Tibial nerve (tissue), 4 donors: ENCODE measurements at regions not wholly inside any gene's neighbourhood (a gene's known extent, or its start where the extent isn't known, plus 50 kb on each side); places are given as distances from the start of the nearest gene placed in this dataset.

Experiments used
- DNase-seq, 2 donors: peaks; one replicate each; pipeline ENCODE4 v3.0.0-alpha.2; 2019; ENCODE audit warnings: low spot score in 2 of 2
- H3K27ac ChIP-seq, 4 donors: fragments of 200-600 bp; sonication (generic) in 3 of 4; one replicate each; pipeline ENCODE4 v1.5.1; 2017 to 2019; ENCODE audit warnings: mild to moderate bottlenecking in 1 of 4
- H3K27me3 ChIP-seq, 2 donors: fragments of 200-600 bp; sonication (generic) in 1 of 2; one replicate each; pipeline versions ENCODE4 v1.5.1 to v1.6.0; 2017 to 2019
- H3K36me3 ChIP-seq, 3 donors: fragments of 200-600 bp; sonication (generic); one replicate each; pipeline ENCODE4 v1.5.1; 2018 to 2019
- H3K4me1 ChIP-seq, 4 donors: fragments of 200-600 bp; sonication (generic) in 3 of 4; one replicate each; pipeline ENCODE4 v1.5.1; 2017 to 2019
- H3K4me3 ChIP-seq, 4 donors: fragments of 200-600 bp; sonication (generic) in 3 of 4; one replicate each; pipeline ENCODE4 v1.5.1; 2017 to 2019; ENCODE audit warnings: mild to moderate bottlenecking in 1 of 4, moderate library complexity in 1 of 4
- H3K9me3 ChIP-seq, 4 donors: fragments of 200-600 bp; sonication (generic) in 3 of 4; one replicate each; pipeline ENCODE4 v1.5.1; 2017 to 2019
- CTCF ChIP-seq, 5 experiments: fragments of 200-600 bp in 3 of 5; fragments of 450-650 bp in 2 of 5; sonication (generic) in 3 of 5; IDR thresholded peaks; one replicate each; pipeline ENCODE4 v1.5.1; 2016 to 2019; ENCODE audit warnings: antibody characterized with exemption in 5 of 5, mild to moderate bottlenecking in 3 of 5, moderate library complexity in 2 of 5
- EP300 ChIP-seq, 2 donors: sonication (generic); formaldehyde crosslinking; IDR thresholded peaks; one replicate each; pipeline ENCODE4 v1.6.1; 2017; ENCODE audit warnings: antibody characterized with exemption in 2 of 2, mild to moderate bottlenecking in 1 of 2
- POLR2A ChIP-seq, 2 donors: fragments of 450-650 bp; IDR thresholded peaks; one replicate each; pipeline ENCODE4 v1.6.1; 2017; ENCODE audit warnings: antibody characterized with exemption in 2 of 2, mild to moderate bottlenecking in 2 of 2, moderate library complexity in 2 of 2
- WGBS, 2 donors: methylation state at CpG; one replicate each; pipeline ENCODE4 v1.1.5; 2018; 5-methylcytosine and 5-hydroxymethylcytosine counted together

GRCh38 chr9:30301271-30301963, 2083.0 kb upstream of the ACO1 start:
- H3K27me3 ChIP-seq, result no peaks in the 10 kb centered on the region
- no peaks in the 10 kb centered on the region for H3K4me1 ChIP-seq
- no peak for TF ChIP-seq EP300 (IDR thresholded peaks at IDR 0.05)
- TF ChIP-seq POLR2A (IDR thresholded peaks at IDR 0.05), result no peak
- TF ChIP-seq CTCF (IDR thresholded peaks at IDR 0.05), result no peak
- no peaks in the 10 kb centered on the region for H3K36me3 ChIP-seq
- no peak overlapping the region for H3K27ac ChIP-seq
- peak in 1 of 2 donors; percentile 50 for DNase-seq
- WGBS, 2 donors, result 49 to 54% methylated on average over 5 of the region's 5 CpGs
- H3K9me3 ChIP-seq, result no peaks in the 10 kb centered on the region
- H3K4me3 ChIP-seq, result no peak overlapping the region

DNA sequence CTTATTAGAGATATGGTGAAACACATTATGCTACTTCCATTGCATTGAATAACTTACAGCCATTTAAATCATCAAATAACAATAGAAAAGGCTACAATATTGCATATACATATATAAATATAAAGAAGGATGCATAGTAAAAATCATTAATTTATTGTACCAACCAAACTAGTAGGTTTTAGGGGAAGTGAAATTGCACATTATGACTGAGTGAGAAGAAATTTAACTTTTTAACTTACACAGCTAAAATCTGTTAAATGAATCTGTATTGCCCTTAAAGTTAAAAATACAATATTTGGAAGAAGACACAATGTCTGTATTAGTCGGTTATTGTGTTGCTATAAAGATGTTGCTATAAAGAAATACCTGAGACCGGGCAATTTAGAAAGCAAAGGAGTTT, 2073.7 kb upstream of the ACO1 start:
- peaks cover 0 to 6% (median 1%) of the 10 kb centered on the region in 4 donors for H3K9me3 ChIP-seq
- H3K4me1 ChIP-seq, result no peaks in the 10 kb centered on the region
- H3K36me3 ChIP-seq, result no peaks in the 10 kb centered on the region
- 89 to 92% methylated on average over 2 of the region's 2 CpGs for WGBS, 2 donors
- no peak for TF ChIP-seq POLR2A (IDR thresholded peaks at IDR 0.05)
- TF ChIP-seq CTCF (IDR thresholded peaks at IDR 0.05), result no peak
- TF ChIP-seq EP300 (IDR thresholded peaks at IDR 0.05), result no peak
- H3K4me3 ChIP-seq, result no peak overlapping the region
- no peak for DNase-seq
- no peak overlapping the region for H3K27ac ChIP-seq
- H3K27me3 ChIP-seq, result no peaks in the 10 kb centered on the region

DNA sequence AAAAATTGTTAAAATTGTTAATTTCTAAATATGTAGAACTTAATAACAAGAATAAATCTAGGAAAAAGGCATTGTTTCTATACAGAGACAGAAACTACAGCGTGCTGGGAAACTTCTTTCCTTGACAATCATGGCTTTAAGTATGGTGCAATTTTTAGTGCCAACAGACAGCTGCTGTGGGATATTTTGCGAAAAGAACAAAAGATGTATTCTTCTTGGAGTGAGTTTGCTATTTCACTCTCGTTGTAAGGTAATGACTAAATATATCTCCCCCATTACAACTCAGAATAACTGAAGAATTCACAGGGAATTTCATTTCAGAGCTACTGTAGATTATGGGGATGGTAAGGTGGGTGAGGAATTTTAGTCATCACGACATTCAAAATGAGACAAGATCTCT, 2055.0 kb upstream of the ACO1 start:
- Histone ChIP-seq H3K4me3 (no peak overlapping the region), H3K27ac (no peak overlapping the region), H3K27me3 (no peaks in the 10 kb centered on the region), H3K36me3 (no peaks in the 10 kb centered on the region), H3K9me3 (no peaks in the 10 kb centered on the region), H3K4me1 (no peaks in the 10 kb centered on the region)
- TF ChIP-seq EP300 (IDR thresholded peaks at IDR 0.05) (no peak), POLR2A (IDR thresholded peaks at IDR 0.05) (no peak), CTCF (IDR thresholded peaks at IDR 0.05) (no peak)
- whole genome bisulfite sequencing, 2 donors, result 34 to 40% methylated on average over 4 of the region's 4 CpGs
- DNase-seq, result no peak

DNA sequence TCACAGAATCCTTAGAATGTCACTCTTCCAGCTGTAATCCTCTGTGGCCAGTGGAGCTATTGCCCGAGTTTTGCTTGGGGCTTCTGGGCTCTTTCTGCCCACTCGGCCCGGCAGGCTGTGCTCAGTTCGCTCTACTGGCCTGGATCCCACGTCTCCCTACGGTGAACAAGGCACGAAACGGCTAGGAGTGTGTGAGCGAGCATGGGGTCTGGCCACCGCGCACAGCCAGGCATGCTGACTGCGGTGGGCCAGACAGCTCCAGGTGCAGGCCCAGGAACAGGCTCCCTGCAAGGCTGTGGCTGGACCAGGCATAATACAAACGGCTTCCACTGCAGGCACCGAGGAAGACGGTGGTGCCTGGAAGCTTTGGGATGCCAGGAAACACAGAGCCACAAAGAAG, 2035.5 kb upstream of the ACO1 start:
- DNase-seq, result no peak
- H3K27ac ChIP-seq, result no peak overlapping the region
- no peaks in the 10 kb centered on the region for H3K36me3 ChIP-seq
- no peak overlapping the region for H3K4me3 ChIP-seq
- H3K27me3 ChIP-seq, result no peaks in the 10 kb centered on the region
- no peaks in the 10 kb centered on the region for H3K9me3 ChIP-seq
- TF ChIP-seq CTCF (IDR thresholded peaks at IDR 0.05) (no peak), POLR2A (IDR thresholded peaks at IDR 0.05) (no peak), EP300 (IDR thresholded peaks at IDR 0.05) (no peak)
- no peaks in the 10 kb centered on the region for H3K4me1 ChIP-seq
- WGBS, 2 donors, result 92 to 93% methylated on average over 8 to 15 of the region's 15 CpGs

- Histone ChIP-seq H3K4me3 (no peak overlapping the region), H3K4me1 (no peaks in the 10 kb centered on the region), H3K36me3 (no peaks in the 10 kb centered on the region), H3K9me3 (no peaks in the 10 kb centered on the region), H3K27ac (no peak overlapping the region), H3K27me3 (no peaks in the 10 kb centered on the region)
- 85 to 89% methylated on average over 18 to 19 of the region's 19 CpGs for WGBS, 2 donors
- no peak for DNase-seq
- TF ChIP-seq POLR2A (IDR thresholded peaks at IDR 0.05) (no peak), CTCF (IDR thresholded peaks at IDR 0.05) (no peak), EP300 (IDR thresholded peaks at IDR 0.05) (no peak)
Observed at GRCh38 chr9:30349526-30350513, 2034.6 kb upstream of the ACO1 start.
